ENCODE measurements at regions not wholly inside any gene's neighbourhood (a gene's known extent, or its start where the extent isn't known, plus 50 kb on each side); places are given as distances from the start of the nearest gene placed in this dataset.

- WGBS, 2 donors = 57 to 60% methylated on average over 2 of the region's 2 CpGs
- no peak for TF ChIP-seq POLR2A (IDR thresholded peaks at IDR 0.05)
- TF ChIP-seq, protein P1, sequence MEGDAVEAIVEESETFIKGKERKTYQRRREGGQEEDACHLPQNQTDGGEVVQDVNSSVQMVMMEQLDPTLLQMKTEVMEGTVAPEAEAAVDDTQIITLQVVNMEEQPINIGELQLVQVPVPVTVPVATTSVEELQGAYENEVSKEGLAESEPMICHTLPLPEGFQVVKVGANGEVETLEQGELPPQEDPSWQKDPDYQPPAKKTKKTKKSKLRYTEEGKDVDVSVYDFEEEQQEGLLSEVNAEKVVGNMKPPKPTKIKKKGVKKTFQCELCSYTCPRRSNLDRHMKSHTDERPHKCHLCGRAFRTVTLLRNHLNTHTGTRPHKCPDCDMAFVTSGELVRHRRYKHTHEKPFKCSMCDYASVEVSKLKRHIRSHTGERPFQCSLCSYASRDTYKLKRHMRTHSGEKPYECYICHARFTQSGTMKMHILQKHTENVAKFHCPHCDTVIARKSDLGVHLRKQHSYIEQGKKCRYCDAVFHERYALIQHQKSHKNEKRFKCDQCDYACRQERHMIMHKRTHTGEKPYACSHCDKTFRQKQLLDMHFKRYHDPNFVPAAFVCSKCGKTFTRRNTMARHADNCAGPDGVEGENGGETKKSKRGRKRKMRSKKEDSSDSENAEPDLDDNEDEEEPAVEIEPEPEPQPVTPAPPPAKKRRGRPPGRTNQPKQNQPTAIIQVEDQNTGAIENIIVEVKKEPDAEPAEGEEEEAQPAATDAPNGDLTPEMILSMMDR (IDR thresholded peaks at IDR 0.05) = no peak
- H3K27me3 ChIP-seq = no peaks in the 10 kb centered on the region
Measured at GRCh38 chr15:58294681-58295254, 137.0 kb upstream of the LIPC start.

DNA sequence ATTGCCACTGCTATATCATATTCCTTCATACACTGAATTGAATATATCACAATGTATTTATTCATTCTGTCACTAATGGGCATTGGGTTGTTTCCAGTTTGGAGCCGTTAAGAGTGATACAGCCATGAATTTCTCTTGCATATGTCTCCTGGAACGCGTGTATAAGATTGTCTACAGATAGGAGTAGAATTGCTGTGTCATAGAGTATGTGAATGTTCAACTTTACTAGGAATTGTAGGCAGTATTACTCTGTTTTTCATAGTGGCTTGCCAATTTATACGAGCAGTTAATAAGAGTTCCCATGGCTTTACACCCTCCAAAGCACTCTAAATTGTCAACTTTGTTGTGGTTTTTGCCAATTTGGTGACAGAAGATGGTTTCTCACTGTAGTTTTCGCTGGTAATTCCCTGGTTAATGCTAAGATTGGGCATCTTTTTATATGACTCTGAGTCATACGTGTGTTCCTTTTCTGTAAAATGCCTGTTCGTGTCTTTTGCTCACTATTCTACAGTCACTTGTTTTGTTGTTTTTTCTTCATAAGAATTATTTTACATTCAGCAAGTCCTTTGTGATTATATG, 136.1 kb upstream of the LIPC start:
- no peak overlapping the region for H3K27ac ChIP-seq
- H3K4me1 ChIP-seq = no peaks in the 10 kb centered on the region
- 74 to 94% methylated on average over 7 of the region's 7 CpGs for WGBS, 2 donors
- H3K36me3 ChIP-seq (ENCODE audit: low read depth, missing control alignments) = no peaks in the 10 kb centered on the region
- intact Hi-C loops (cut with DNase I; ENCODE audit: low total_unique reads) = no loop called here
- no peak for TF ChIP-seq POLR2A (IDR thresholded peaks at IDR 0.05)
- TF ChIP-seq, protein P1 (IDR thresholded peaks at IDR 0.05) = no peak
- no peak for DNase-seq
- H3K27me3 ChIP-seq = no peaks in the 10 kb centered on the region
- no peak overlapping the region for H3K4me3 ChIP-seq
- H3K9me3 ChIP-seq = no peaks in the 10 kb centered on the region

More at GRCh38 chr15:58294681-58295254, 137.0 kb upstream of the LIPC start:
- Histone ChIP-seq H3K9me3 (no peaks in the 10 kb centered on the region), H3K4me3 (no peak overlapping the region), H3K36me3 (ENCODE audit: low read depth, missing control alignments) (no peaks in the 10 kb centered on the region), H3K27ac (no peak overlapping the region), H3K4me1 (no peaks in the 10 kb centered on the region)
- DNase-seq = no peak
- intact Hi-C loops (cut with DNase I; ENCODE audit: low total_unique reads) = no loop called here

- Histone ChIP-seq H3K27me3 (no peaks in the 10 kb centered on the region), H3K36me3 (ENCODE audit: low read depth, missing control alignments) (no peaks in the 10 kb centered on the region), H3K4me1 (no peaks in the 10 kb centered on the region), H3K9me3 (no peaks in the 10 kb centered on the region), H3K27ac (no peak overlapping the region), H3K4me3 (no peak overlapping the region)
- intact Hi-C loops (cut with DNase I; ENCODE audit: low total_unique reads) = no loop called here
- DNase-seq = no peak
- WGBS, 2 donors = 75 to 94% methylated on average over 2 of the region's 2 CpGs
- TF ChIP-seq, protein P1 (IDR thresholded peaks at IDR 0.05) = no peak
Measured at GRCh38 chr15:58296276-58296675, 135.5 kb upstream of the LIPC start.

DNA sequence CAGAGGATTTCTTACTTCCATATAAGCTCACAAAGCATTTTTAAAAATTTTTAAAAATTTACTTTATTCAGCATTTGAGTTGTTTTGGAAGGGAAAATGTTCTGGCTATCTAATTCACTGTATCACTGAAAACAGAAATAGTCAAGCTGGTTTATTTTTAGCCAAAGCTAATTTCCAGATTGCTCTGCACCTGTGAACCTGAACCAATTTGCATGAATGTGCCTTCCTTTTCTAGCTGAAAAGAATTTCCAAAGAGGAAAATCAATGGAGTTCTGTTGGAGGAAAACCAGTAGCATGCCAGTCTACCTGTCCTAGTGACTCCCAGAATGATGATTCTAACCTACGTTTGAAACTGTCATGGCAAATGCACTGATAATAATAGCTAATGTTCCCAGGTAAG, 134.2 kb upstream of the LIPC start:
- H3K36me3 ChIP-seq (ENCODE audit: low read depth, missing control alignments) = no peaks in the 10 kb centered on the region
- no peak overlapping the region for H3K27ac ChIP-seq
- no peak overlapping the region for H3K4me3 ChIP-seq
- intact Hi-C loops (cut with DNase I; ENCODE audit: low total_unique reads) = no loop called here
- H3K9me3 ChIP-seq = no peaks in the 10 kb centered on the region
- no peak for TF ChIP-seq POLR2A (IDR thresholded peaks at IDR 0.05)
- TF ChIP-seq, protein P1 (IDR thresholded peaks at IDR 0.05) = no peak
- no peaks in the 10 kb centered on the region for H3K27me3 ChIP-seq
- no peak for DNase-seq
- WGBS, 2 donors = 87% methylated on average over 1 of the region's 1 CpG
- no peaks in the 10 kb centered on the region for H3K4me1 ChIP-seq
